Uterus (tissue), 3 donors: ENCODE measurements at regions not wholly inside any gene's neighbourhood (a gene's known extent, or its start where the extent isn't known, plus 50 kb on each side); places are given as distances from the start of the nearest gene placed in this dataset.

Experiments used
- DNase-seq, 2 donors: peaks; one replicate each; pipeline ENCODE4 v3.0.0-alpha.2; 2019 to 2020
- H3K27ac ChIP-seq, 2 donors: fragments of 200-600 bp; sonication (generic); 1 replicate in 1 of 2; 2 replicates in 1 of 2; pipeline ENCODE4 v1.5.1; 2016 to 2018
- H3K27me3 ChIP-seq, 2 donors: fragments of 200-600 bp; sonication (generic); one replicate each; pipeline ENCODE4 v1.5.1; 2018 to 2019; ENCODE audit warnings: control low read depth in 1 of 2
- H3K36me3 ChIP-seq, 2 donors: fragments of 200-600 bp; sonication (generic); one replicate each; pipeline ENCODE4 v1.5.1; 2019; ENCODE audit warnings: control low read depth in 1 of 2
- H3K4me1 ChIP-seq, 2 donors: fragments of 200-600 bp; sonication (generic); one replicate each; pipeline ENCODE4 v1.5.1; 2018 to 2019; ENCODE audit warnings: control low read depth in 1 of 2
- H3K4me3 ChIP-seq, 2 donors: fragments of 200-600 bp; sonication (generic); 1 replicate in 1 of 2; 2 replicates in 1 of 2; pipeline ENCODE4 v1.5.1; 2018 to 2019; ENCODE audit warnings: mild to moderate bottlenecking in 1 of 2
- H3K9me3 ChIP-seq, 2 donors: fragments of 200-600 bp; sonication (generic); one replicate each; pipeline ENCODE4 v1.5.1; 2019; ENCODE audit warnings: control low read depth in 1 of 2
- POLR2A ChIP-seq, 2 donors: fragments of 450-650 bp; IDR thresholded peaks; one replicate each; pipeline ENCODE4 v1.6.1; 2016; ENCODE audit warnings: antibody characterized with exemption in 2 of 2, mild to moderate bottlenecking in 1 of 2, moderate library complexity in 1 of 2
- intact Hi-C: fragments of 100-400 bp; cut with DNase I; formaldehyde crosslinking; loops from one replicate; pipeline ENCODE4 v1.15.1; 2023; ENCODE audit warnings: low total_unique reads
- TF ChIP-seq, protein P1 (sequence below), 4 experiments: fragments of 200-600 bp in 2 of 4; fragments of 450-650 bp in 2 of 4; sonication (generic) in 2 of 4; IDR thresholded peaks; one replicate each; pipeline ENCODE4 v1.5.1; 2016 to 2019; ENCODE audit warnings: antibody characterized with exemption in 4 of 4, mild to moderate bottlenecking in 2 of 4, moderate library complexity in 1 of 4
- donor health status: DM: yes; HTN: yes; CAD: no.

DNA sequence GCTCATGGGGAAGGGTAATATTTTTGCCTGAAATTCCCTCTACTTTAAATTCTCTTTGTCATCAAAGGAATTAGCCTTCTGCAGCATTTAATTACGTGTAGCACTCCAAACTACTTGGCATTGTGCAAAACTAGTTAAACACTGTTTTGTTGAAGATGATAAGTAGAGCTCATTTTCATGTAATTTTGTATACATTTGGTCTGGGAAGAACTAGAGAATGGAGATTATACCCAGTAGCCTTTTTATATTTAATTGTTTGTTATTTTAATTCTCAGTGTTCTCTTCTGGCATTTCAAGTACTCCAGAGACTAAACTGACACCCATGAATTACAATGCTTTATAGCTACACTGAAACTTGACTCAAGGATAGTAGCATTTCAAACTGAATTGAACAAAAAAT is 211.5 kb upstream of the SMIM31 start:
- intact Hi-C loops = no loop called here
- TF ChIP-seq POLR2A (IDR thresholded peaks at IDR 0.05) = no peak
- TF ChIP-seq, protein P1, sequence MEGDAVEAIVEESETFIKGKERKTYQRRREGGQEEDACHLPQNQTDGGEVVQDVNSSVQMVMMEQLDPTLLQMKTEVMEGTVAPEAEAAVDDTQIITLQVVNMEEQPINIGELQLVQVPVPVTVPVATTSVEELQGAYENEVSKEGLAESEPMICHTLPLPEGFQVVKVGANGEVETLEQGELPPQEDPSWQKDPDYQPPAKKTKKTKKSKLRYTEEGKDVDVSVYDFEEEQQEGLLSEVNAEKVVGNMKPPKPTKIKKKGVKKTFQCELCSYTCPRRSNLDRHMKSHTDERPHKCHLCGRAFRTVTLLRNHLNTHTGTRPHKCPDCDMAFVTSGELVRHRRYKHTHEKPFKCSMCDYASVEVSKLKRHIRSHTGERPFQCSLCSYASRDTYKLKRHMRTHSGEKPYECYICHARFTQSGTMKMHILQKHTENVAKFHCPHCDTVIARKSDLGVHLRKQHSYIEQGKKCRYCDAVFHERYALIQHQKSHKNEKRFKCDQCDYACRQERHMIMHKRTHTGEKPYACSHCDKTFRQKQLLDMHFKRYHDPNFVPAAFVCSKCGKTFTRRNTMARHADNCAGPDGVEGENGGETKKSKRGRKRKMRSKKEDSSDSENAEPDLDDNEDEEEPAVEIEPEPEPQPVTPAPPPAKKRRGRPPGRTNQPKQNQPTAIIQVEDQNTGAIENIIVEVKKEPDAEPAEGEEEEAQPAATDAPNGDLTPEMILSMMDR (IDR thresholded peaks at IDR 0.05) = no peak

DNA sequence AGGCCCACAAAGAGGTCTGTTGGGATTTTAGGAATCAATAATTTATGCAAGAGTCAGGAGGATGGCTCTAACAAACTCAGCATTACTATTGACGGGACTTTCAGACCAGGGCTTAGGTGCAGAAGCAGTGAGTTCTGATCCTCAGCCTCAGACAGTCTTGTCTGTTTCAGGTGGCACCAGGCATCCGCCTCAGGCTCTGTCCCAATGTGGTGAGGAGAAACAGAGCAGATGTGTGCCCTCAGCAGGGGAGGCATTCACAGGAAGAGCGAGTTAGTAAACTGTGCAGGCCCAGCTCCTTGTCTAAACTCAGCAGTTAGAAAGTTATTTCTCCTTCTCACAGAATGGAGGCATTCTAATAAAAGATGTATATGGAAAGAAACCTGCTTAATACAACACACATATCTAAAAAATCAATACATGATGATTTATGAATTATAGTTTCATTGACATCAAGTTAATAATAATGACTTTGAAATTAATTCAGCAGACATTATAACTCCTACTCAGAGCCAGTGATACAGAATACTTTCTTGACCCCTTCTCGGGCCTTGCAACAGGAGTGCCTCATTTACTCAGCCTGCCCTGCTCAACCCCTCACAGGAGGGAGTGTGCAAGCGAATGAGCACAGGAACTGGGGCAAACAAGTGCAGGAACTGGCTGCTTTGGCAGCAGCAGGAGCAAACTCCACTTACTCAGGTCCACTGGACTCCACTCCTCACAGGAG is 202.8 kb upstream of the SMIM31 start:
- Histone ChIP-seq H3K36me3 (no peaks in the 10 kb centered on the region), H3K4me1 (no peaks in the 10 kb centered on the region), H3K4me3 (no peak overlapping the region), H3K27ac (no peak overlapping the region), H3K9me3 (no peaks in the 10 kb centered on the region), H3K27me3 (no peaks in the 10 kb centered on the region)
- TF ChIP-seq, protein P1 (IDR thresholded peaks at IDR 0.05) = no peak
- no peak for TF ChIP-seq POLR2A (IDR thresholded peaks at IDR 0.05)
- intact Hi-C loops = no loop called here
- no peak for DNase-seq

More for the DNA sequence above, 211.5 kb upstream of the SMIM31 start:
- Histone ChIP-seq H3K36me3 (no peaks in the 10 kb centered on the region), H3K27ac (no peak overlapping the region), H3K27me3 (no peaks in the 10 kb centered on the region), H3K9me3 (no peaks in the 10 kb centered on the region), H3K4me1 (no peaks in the 10 kb centered on the region), H3K4me3 (no peak overlapping the region)
- DNase-seq = no peak

DNA sequence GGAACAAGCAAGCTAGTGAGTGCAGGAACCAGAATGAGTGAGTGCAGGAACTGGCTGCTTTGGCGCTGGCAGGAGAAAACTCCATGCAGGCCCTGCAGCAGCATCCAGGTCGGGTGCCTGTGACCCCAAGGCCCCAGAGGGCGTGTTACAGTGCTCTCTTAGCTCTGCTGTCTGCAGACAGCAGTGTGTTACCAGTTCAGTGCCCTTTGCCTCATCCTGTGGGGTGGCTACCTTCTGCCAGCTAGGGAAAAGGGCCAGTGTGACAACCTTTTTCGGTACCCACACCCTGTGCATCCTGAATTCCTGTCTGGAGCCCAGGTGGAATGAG is 202.3 kb upstream of the SMIM31 start:
- no peaks in the 10 kb centered on the region for H3K36me3 ChIP-seq
- TF ChIP-seq POLR2A (IDR thresholded peaks at IDR 0.05) = no peak
- TF ChIP-seq, protein P1 (IDR thresholded peaks at IDR 0.05) = no peak
- no peak overlapping the region for H3K27ac ChIP-seq
- no peaks in the 10 kb centered on the region for H3K4me1 ChIP-seq
- no peaks in the 10 kb centered on the region for H3K9me3 ChIP-seq
- no peak overlapping the region for H3K4me3 ChIP-seq
- H3K27me3 ChIP-seq = no peaks in the 10 kb centered on the region
- intact Hi-C loops = no loop called here
- DNase-seq = no peak

DNA sequence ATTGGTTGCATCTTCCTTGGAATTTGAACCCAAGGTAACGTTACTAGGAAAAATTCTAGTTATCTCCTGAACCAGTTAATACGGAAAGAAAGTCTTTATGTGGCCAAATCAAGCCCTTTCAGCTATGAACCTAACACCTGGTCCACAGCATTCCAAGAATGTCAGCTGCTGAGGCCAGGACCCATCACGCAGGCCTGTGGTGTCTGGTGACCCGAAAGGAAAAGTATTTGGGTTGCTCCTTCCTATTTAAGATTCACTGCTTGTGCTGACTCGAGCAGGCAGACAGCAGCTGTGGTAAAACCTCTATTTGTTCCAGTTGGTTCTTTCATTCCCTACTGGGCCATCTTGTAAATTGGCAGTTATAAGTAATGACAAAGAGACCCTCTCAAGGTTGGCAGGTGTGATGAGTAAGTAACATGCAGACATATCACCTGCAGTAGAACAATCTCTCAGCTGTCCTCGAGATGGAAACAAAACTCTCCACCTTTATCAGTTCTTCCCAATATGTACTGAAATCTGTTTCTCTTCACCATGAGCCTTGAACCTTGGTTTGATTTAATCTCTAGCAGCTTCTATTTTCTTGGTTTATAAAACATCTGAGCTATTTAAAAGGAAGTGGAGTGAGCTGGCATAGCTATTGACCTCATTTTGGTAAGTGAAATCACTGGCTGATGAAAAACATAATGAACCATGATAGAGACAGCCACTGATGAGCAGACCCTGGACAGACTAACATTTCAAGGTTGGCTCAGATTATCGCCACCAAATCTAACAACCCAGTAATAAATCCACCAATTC is 182.1 kb upstream of the SMIM31 start:
- DNase-seq = no peak
- no peaks in the 10 kb centered on the region for H3K4me1 ChIP-seq
- no peaks in the 10 kb centered on the region for H3K9me3 ChIP-seq
- intact Hi-C loops = no loop called here
- H3K27me3 ChIP-seq = no peaks in the 10 kb centered on the region
- H3K4me3 ChIP-seq = no peak overlapping the region
- TF ChIP-seq, protein P1 (IDR thresholded peaks at IDR 0.05) = no peak
- no peak for TF ChIP-seq POLR2A (IDR thresholded peaks at IDR 0.05)
- no peaks in the 10 kb centered on the region for H3K36me3 ChIP-seq
- no peak overlapping the region for H3K27ac ChIP-seq

DNA sequence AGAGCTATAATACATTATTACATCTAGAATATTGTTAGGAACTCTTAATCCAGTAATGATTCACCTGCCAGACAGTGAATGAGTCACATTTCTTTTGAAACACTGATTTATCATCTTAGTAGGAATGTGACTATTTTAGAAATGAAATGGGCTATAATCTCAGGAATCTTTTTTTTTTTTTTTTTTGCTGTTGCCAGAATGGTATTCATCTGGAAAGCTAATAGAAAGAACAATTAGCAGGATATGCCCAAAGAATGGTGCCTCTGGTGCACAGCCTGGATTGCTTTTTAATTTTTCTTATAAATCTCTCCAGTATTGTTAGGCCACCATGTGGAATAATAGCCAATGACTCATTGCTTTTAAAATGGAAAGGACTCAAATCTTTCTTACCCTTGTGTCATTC is 181.1 kb upstream of the SMIM31 start:
- Histone ChIP-seq H3K27ac (no peak overlapping the region), H3K4me3 (no peak overlapping the region), H3K9me3 (no peaks in the 10 kb centered on the region), H3K27me3 (no peaks in the 10 kb centered on the region), H3K36me3 (no peaks in the 10 kb centered on the region), H3K4me1 (no peaks in the 10 kb centered on the region)
- DNase-seq = no peak
- intact Hi-C loops = no loop called here
- TF ChIP-seq, protein P1 (IDR thresholded peaks at IDR 0.05) = no peak
- TF ChIP-seq POLR2A (IDR thresholded peaks at IDR 0.05) = no peak
